Endothelial cell of umbilical vein (primary cell): ENCODE measurements at regions not wholly inside any gene's neighbourhood (a gene's known extent, or its start where the extent isn't known, plus 50 kb on each side); places are given as distances from the start of the nearest gene placed in this dataset.
"Not testable (repeated sequence)": the region's sequence is repeated elsewhere in the genome, so short reads cannot be mapped to it uniquely, and the experiment has no call there.

Experiments used
- BruUV-seq: library from RNA; stranded (reverse); fragments of 400-500 nt; replicated peaks from 2 replicates; lab custom pipeline; 2021; lab: Mats Ljungman, UMichigan
- CTCF ChIA-PET: fragments of 300-600, 350-600 bp; sonication (Branson Sonifier 250); formaldehyde crosslinking; loops from one replicate; lab custom pipeline; 2021; ENCODE audit warnings: antibody characterized with exemption, inconsistent platforms; lab: Charles Lee
- POLR2A ChIA-PET: fragments of 300-600, 350-600 bp; sonication (Branson Sonifier 250); formaldehyde crosslinking; loops from one replicate; lab custom pipeline; 2021; ENCODE audit warnings: antibody characterized with exemption, inconsistent platforms; lab: Charles Lee
- DNase-seq: peaks from one replicate; pipeline ENCODE4 v3.0.0-alpha.2; 2011; ENCODE audit warnings: low read depth, low spot score
- FAIRE-seq: peaks from 2 replicates; lab custom pipeline; 2011; peaks lifted over from hg19 to GRCh38; lab: Jason Lieb, UNC
- H2AFZ ChIP-seq: 2 replicates; pipeline ENCODE4 v1.6.0; 2012; ENCODE audit warnings: low read depth, low read length, control low read depth, inconsistent platforms
- H3K27ac ChIP-seq: 2 replicates; pipeline ENCODE4 v1.5.1; 2011; ENCODE audit warnings: low read depth, mild to moderate bottlenecking, control low read depth, low read length, moderate library complexity; ENCODE audit not compliant: insufficient read depth
- H3K27me3 ChIP-seq, 2 experiments: 2 replicates each; pipeline versions ENCODE4 v1.6.0 to v1.6.1; 2011; ENCODE audit warnings: low read length in 2 of 2, mixed read lengths in 1 of 2; ENCODE audit not compliant: control insufficient read depth in 2 of 2, insufficient read depth in 2 of 2
- H3K36me3 ChIP-seq, 2 experiments: 2 replicates in 1 of 2; 3 replicates in 1 of 2; pipeline ENCODE4 v1.5.1; 2011; ENCODE audit warnings: low read length in 2 of 2, mild to moderate bottlenecking in 1 of 2, moderate library complexity in 1 of 2; ENCODE audit not compliant: control insufficient read depth in 2 of 2, insufficient read depth in 2 of 2; ENCODE audit errors: extremely low read depth in 1 of 2
- H3K4me1 ChIP-seq: 3 replicates; pipeline ENCODE4 v1.5.1; 2011; ENCODE audit warnings: mild to moderate bottlenecking, low read length; ENCODE audit not compliant: control insufficient read depth, insufficient read depth; ENCODE audit errors: extremely low read depth
- H3K4me2 ChIP-seq: 2 replicates; pipeline ENCODE4 v1.6.1; 2011; ENCODE audit warnings: low read length, control low read depth, mixed read lengths; ENCODE audit not compliant: insufficient read depth
- H3K4me3 ChIP-seq, 3 experiments: fragments of 200-600 bp in 1 of 3; sonication (generic), shearing (Covaris generic) in 1 of 3; replicated peaks in 1 of 3; 2 replicates each; pipeline ENCODE4 v1.5.1; 2011 to 2016; ENCODE audit warnings: control low read depth in 3 of 3, low read length in 3 of 3, mild to moderate bottlenecking in 2 of 3, inconsistent platforms in 1 of 3, low read depth in 1 of 3, moderate library complexity in 1 of 3; ENCODE audit not compliant: insufficient read depth in 1 of 3
- H3K79me2 ChIP-seq: 2 replicates; pipeline ENCODE4 v1.6.0; 2012; ENCODE audit warnings: low read length, inconsistent platforms; ENCODE audit not compliant: control insufficient read depth, insufficient read depth
- H3K9ac ChIP-seq: replicated peaks from 2 replicates; pipeline ENCODE3; 2011; ENCODE audit warnings: low read length, control low read depth; ENCODE audit not compliant: insufficient read depth; ENCODE audit errors: extremely low read depth
- H3K9me1 ChIP-seq: replicated peaks from 3 replicates; pipeline ENCODE4 v1.6.0; 2011; ENCODE audit warnings: mild to moderate bottlenecking, low read length; ENCODE audit not compliant: control insufficient read depth, insufficient read depth; ENCODE audit errors: extremely low read depth
- H3K9me3 ChIP-seq: replicated peaks from 2 replicates; pipeline ENCODE4 v1.5.1; 2012; ENCODE audit warnings: low read length, inconsistent platforms; ENCODE audit not compliant: control insufficient read depth, insufficient read depth
- H4K20me1 ChIP-seq: replicated peaks from 2 replicates; pipeline ENCODE3; 2011; ENCODE audit warnings: mild to moderate bottlenecking, low read length; ENCODE audit not compliant: control insufficient read depth, insufficient read depth; ENCODE audit errors: extremely low read depth
- EZH2 ChIP-seq: IDR thresholded peaks from 2 replicates; pipeline ENCODE4 v1.6.1; 2012; ENCODE audit warnings: borderline replicate concordance, low read depth, mild to moderate bottlenecking, moderate library complexity, low read length, inconsistent platforms; ENCODE audit not compliant: severe bottlenecking
- FOS ChIP-seq: IDR thresholded peaks from 2 replicates; pipeline ENCODE4 v1.6.1; 2011; ENCODE audit warnings: mild to moderate bottlenecking, low read length, moderate library complexity, borderline replicate concordance; ENCODE audit not compliant: insufficient read depth
- GATA2 ChIP-seq: IDR thresholded peaks from 2 replicates; pipeline ENCODE4 v1.7.0; 2011; ENCODE audit warnings: low read depth, mild to moderate bottlenecking, moderate library complexity, mixed read lengths, low read length; ENCODE audit not compliant: insufficient read length, insufficient read depth
- JUN ChIP-seq: IDR thresholded peaks from 2 replicates; pipeline ENCODE4 v1.6.1; 2011; ENCODE audit warnings: borderline replicate concordance, low read depth; ENCODE audit not compliant: insufficient read length, insufficient read depth
- MYC ChIP-seq: IDR thresholded peaks from one replicate; pipeline ENCODE4 v1.6.1; 2011; ENCODE audit warnings: mild to moderate bottlenecking, low read depth, low read length
- POLR2A ChIP-seq: IDR thresholded peaks from 2 replicates; pipeline ENCODE4 v1.6.1; 2012; ENCODE audit warnings: low read depth, mild to moderate bottlenecking, control low read depth, low read length
- POLR2AphosphoS5 ChIP-seq: IDR thresholded peaks from 2 replicates; pipeline ENCODE4 v1.6.1; 2012; ENCODE audit warnings: low read depth, mild to moderate bottlenecking, control low read depth, low read length, moderate library complexity; ENCODE audit not compliant: insufficient read depth
- dilution Hi-C: fragments of 300-500 bp; cut with MboI; formaldehyde crosslinking; loops from one replicate; pipeline ENCODE4 v1.15.0; 2019; ENCODE audit warnings: low sequenced_read_pairs; ENCODE audit not compliant: extremely low pct_ligation_motif_present
- intact Hi-C: fragments of 100-400 bp; cut with micrococcal nuclease; formaldehyde crosslinking; loops from one replicate; pipeline ENCODE4 v1.10.0; 2022
- TF ChIP-seq, protein P1 (sequence below): IDR thresholded peaks from 2 replicates; pipeline ENCODE4 v1.6.1; 2011; ENCODE audit not compliant: insufficient read depth, insufficient read length
- TF ChIP-seq, protein P2 (sequence below), 2 donors: IDR thresholded peaks; 1 replicate in 1 of 2; 2 replicates in 1 of 2; pipeline ENCODE4 v1.5.1; 2011; ENCODE audit warnings: low read length in 2 of 2, mild to moderate bottlenecking in 2 of 2, moderate library complexity in 2 of 2, control low read depth in 1 of 2, inconsistent platforms in 1 of 2, low read depth in 1 of 2; ENCODE audit not compliant: insufficient read depth in 1 of 2; ENCODE audit errors: extremely low read depth in 1 of 2

DNA sequence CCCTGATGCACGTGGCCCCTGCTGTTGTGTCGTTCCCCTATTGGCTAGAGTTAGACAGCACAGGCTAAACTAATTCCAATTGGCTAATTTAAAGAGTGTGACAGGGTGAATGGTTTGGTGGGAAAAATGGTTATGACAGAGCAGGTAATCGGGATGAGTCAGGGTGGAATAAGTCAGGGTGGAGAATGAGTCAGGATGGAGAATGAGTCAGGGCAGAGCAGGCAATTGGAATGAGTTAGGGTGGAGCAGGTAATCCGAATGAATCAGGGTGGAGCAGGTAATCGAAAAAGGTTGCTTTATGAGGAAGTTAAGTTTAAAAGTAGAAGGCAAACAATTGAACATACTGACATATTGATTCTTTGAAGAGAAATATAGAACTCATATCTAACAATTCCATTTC is 89.0 kb upstream of the HGF start:
- H3K27me3 ChIP-seq, H3K27ac ChIP-seq, H3K4me2 ChIP-seq, H3K36me3 ChIP-seq, DNase-seq, H3K79me2 ChIP-seq, H2AFZ ChIP-seq, H3K4me1 ChIP-seq, intact Hi-C loops, dilution Hi-C loops, H3K9me1 ChIP-seq, H3K9ac ChIP-seq, BruUV-seq, POLR2A ChIA-PET, H4K20me1 ChIP-seq, H3K4me3 ChIP-seq, H3K9me3 ChIP-seq, CTCF ChIA-PET: not testable (repeated sequence)
- FAIRE-seq = peak; percentile 12

DNA sequence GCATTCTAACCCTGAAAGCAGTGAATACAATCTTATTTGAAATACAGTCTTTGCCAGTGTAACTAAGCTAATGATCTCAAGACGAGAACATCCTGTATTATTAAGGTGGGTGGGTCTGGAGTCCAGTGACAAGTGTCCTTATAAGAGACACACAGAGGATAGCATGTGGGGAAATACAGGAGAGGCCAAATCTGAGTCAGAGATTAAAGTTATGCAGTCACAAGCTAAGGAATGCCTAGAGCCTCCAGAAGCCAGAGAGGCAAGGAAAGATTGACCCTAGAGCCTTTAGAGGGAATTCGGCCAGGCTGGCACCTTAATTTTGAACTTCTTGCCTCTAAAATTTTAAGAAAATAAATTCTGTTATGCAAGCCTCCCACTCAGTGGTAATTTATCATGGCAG is 87.5 kb upstream of the HGF start:
- DNase-seq = no peak
- FAIRE-seq = peak; percentile 4
- Histone ChIP-seq H3K9me3 (no peaks in the 10 kb centered on the region), H3K9ac (no peak overlapping the region), H2AFZ (no peak overlapping the region), H3K4me1 (no peaks in the 10 kb centered on the region), H3K79me2 (no peaks in the 10 kb centered on the region), H3K27me3 (no peaks in the 10 kb centered on the region), H3K4me3 (no peak overlapping the region), H3K4me2 (no peak overlapping the region), H4K20me1 (no peaks in the 10 kb centered on the region), H3K9me1 (no peaks in the 10 kb centered on the region), H3K27ac (no peak overlapping the region), H3K36me3 (no peaks in the 10 kb centered on the region)
- TF ChIP-seq, protein P1, sequence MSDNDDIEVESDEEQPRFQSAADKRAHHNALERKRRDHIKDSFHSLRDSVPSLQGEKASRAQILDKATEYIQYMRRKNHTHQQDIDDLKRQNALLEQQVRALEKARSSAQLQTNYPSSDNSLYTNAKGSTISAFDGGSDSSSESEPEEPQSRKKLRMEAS = no peak
- no peak for TF ChIP-seq POLR2A
- no peak for TF ChIP-seq MYC
- no peak for TF ChIP-seq JUN
- TF ChIP-seq GATA2 = no peak
- TF ChIP-seq FOS = no peak
- no peak for TF ChIP-seq POLR2AphosphoS5
- TF ChIP-seq, protein P2, sequence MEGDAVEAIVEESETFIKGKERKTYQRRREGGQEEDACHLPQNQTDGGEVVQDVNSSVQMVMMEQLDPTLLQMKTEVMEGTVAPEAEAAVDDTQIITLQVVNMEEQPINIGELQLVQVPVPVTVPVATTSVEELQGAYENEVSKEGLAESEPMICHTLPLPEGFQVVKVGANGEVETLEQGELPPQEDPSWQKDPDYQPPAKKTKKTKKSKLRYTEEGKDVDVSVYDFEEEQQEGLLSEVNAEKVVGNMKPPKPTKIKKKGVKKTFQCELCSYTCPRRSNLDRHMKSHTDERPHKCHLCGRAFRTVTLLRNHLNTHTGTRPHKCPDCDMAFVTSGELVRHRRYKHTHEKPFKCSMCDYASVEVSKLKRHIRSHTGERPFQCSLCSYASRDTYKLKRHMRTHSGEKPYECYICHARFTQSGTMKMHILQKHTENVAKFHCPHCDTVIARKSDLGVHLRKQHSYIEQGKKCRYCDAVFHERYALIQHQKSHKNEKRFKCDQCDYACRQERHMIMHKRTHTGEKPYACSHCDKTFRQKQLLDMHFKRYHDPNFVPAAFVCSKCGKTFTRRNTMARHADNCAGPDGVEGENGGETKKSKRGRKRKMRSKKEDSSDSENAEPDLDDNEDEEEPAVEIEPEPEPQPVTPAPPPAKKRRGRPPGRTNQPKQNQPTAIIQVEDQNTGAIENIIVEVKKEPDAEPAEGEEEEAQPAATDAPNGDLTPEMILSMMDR (IDR thresholded peaks at IDR 0.05; ENCODE audit: extremely low read depth in 1 of 2, insufficient read depth in 1 of 2, low read depth in 1 of 2, low read length in 2 of 2) = no peak
- no peak for TF ChIP-seq EZH2
- ChIA-PET POLR2A (no interaction called here), CTCF (interaction anchor here (1.6 kb wide), 1 partner anchor 11 kb away, joined by 9 read pairs; no protein-coding TSS in a partner anchor)
- no TSS peak for BruUV-seq
- intact Hi-C loops (no loop called here), dilution Hi-C loops (no loop called here)
